ENCODE measurements at regions not wholly inside any gene's neighbourhood (a gene's known extent, or its start where the extent isn't known, plus 50 kb on each side); places are given as distances from the start of the nearest gene placed in this dataset.

GRCh38 chr16:85239871-85240270 is 127.6 kb upstream of the CIBAR2 start:
- Histone ChIP-seq H3K27ac (ENCODE audit: low read length) (no peak overlapping the region), H3K36me3 (ENCODE audit: insufficient read depth, low read length) (no peaks in the 10 kb centered on the region), H3K79me2 (ENCODE audit: insufficient read depth, low read length) (no peaks in the 10 kb centered on the region), H2AFZ (ENCODE audit: low read depth, low read length) (no peak overlapping the region), H3K9me3 (ENCODE audit: insufficient read depth, low read length, severe bottlenecking) (no peaks in the 10 kb centered on the region), H4K20me1 (ENCODE audit: insufficient read depth, low read length) (peaks cover 7% of the 10 kb centered on the region; the same call in 1 of the 2 replicates), H3K4me3 (ENCODE audit: low read depth in 1 of 2, low read length in 2 of 2) (no peak overlapping the region), H3K27me3 (ENCODE audit: insufficient read depth, low read length, poor library complexity) (peaks cover 18% of the 10 kb centered on the region), H3K9ac (ENCODE audit: low read depth, low read length) (no peak overlapping the region), H3K4me1 (ENCODE audit: insufficient read depth, low read length) (no peaks in the 10 kb centered on the region), H3K4me2 (ENCODE audit: insufficient read depth, low read length) (no peak overlapping the region)
- DNase-seq (no peak), ATAC-seq (ENCODE audit: insufficient read depth, low read depth) (no peak)
- no peak for TF ChIP-seq EZH2 (IDR thresholded peaks at IDR 0.05; ENCODE audit: borderline replicate concordance, low read depth, low read length, severe bottlenecking)
- TF ChIP-seq, protein P1, sequence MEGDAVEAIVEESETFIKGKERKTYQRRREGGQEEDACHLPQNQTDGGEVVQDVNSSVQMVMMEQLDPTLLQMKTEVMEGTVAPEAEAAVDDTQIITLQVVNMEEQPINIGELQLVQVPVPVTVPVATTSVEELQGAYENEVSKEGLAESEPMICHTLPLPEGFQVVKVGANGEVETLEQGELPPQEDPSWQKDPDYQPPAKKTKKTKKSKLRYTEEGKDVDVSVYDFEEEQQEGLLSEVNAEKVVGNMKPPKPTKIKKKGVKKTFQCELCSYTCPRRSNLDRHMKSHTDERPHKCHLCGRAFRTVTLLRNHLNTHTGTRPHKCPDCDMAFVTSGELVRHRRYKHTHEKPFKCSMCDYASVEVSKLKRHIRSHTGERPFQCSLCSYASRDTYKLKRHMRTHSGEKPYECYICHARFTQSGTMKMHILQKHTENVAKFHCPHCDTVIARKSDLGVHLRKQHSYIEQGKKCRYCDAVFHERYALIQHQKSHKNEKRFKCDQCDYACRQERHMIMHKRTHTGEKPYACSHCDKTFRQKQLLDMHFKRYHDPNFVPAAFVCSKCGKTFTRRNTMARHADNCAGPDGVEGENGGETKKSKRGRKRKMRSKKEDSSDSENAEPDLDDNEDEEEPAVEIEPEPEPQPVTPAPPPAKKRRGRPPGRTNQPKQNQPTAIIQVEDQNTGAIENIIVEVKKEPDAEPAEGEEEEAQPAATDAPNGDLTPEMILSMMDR (IDR thresholded peaks at IDR 0.05; ENCODE audit: borderline replicate concordance, extremely low read depth, low read length, poor library complexity, severe bottlenecking) = no peak

GRCh38 chr16:85240982-85241924 is 129.0 kb upstream of the CIBAR2 start:
- DNase-seq (peak; percentile 14), ATAC-seq (ENCODE audit: insufficient read depth, low read depth) (peak; percentile 61; the same call in 2 of the 3 replicates)
- H3K27me3 ChIP-seq (ENCODE audit: insufficient read depth, low read length, poor library complexity) = peaks cover 18% of the 10 kb centered on the region
- H3K9me3 ChIP-seq (ENCODE audit: insufficient read depth, low read length, severe bottlenecking) = no peaks in the 10 kb centered on the region
- H3K27ac ChIP-seq (ENCODE audit: low read length) = no peak overlapping the region
- TF ChIP-seq, protein P1 (IDR thresholded peaks at IDR 0.05; ENCODE audit: borderline replicate concordance, extremely low read depth, low read length, poor library complexity, severe bottlenecking) = no peak
- no peak for TF ChIP-seq EZH2 (IDR thresholded peaks at IDR 0.05; ENCODE audit: borderline replicate concordance, low read depth, low read length, severe bottlenecking)
- H3K9ac ChIP-seq (ENCODE audit: low read depth, low read length) = no peak overlapping the region
- H4K20me1 ChIP-seq (ENCODE audit: insufficient read depth, low read length) = peaks cover 11% of the 10 kb centered on the region; the same call in 1 of the 2 replicates
- no peak overlapping the region for H3K4me2 ChIP-seq (ENCODE audit: insufficient read depth, low read length)
- H3K4me3 ChIP-seq (ENCODE audit: low read depth in 1 of 2, low read length in 2 of 2) = no peak overlapping the region
- H2AFZ ChIP-seq (ENCODE audit: low read depth, low read length) = no peak overlapping the region
- no peaks in the 10 kb centered on the region for H3K79me2 ChIP-seq (ENCODE audit: insufficient read depth, low read length)
- H3K4me1 ChIP-seq (ENCODE audit: insufficient read depth, low read length) = no peaks in the 10 kb centered on the region
- H3K36me3 ChIP-seq (ENCODE audit: insufficient read depth, low read length) = no peaks in the 10 kb centered on the region

GRCh38 chr16:85242140-85242539 is 129.9 kb upstream of the CIBAR2 start:
- no peak for DNase-seq
- H4K20me1 ChIP-seq (ENCODE audit: insufficient read depth, low read length) = peaks cover 11% of the 10 kb centered on the region; the same call in 1 of the 2 replicates
- H3K79me2 ChIP-seq (ENCODE audit: insufficient read depth, low read length) = no peaks in the 10 kb centered on the region
- no peak for ATAC-seq (ENCODE audit: insufficient read depth, low read depth)
- H3K4me2 ChIP-seq (ENCODE audit: insufficient read depth, low read length) = no peak overlapping the region
- H3K27me3 ChIP-seq (ENCODE audit: insufficient read depth, low read length, poor library complexity) = peaks cover 18% of the 10 kb centered on the region
- H3K9ac ChIP-seq (ENCODE audit: low read depth, low read length) = no peak overlapping the region
- H3K36me3 ChIP-seq (ENCODE audit: insufficient read depth, low read length) = no peaks in the 10 kb centered on the region
- H3K27ac ChIP-seq (ENCODE audit: low read length) = no peak overlapping the region
- H3K4me1 ChIP-seq (ENCODE audit: insufficient read depth, low read length) = no peaks in the 10 kb centered on the region
- TF ChIP-seq, protein P1 (IDR thresholded peaks at IDR 0.05; ENCODE audit: borderline replicate concordance, extremely low read depth, low read length, poor library complexity, severe bottlenecking) = no peak
- TF ChIP-seq EZH2 (IDR thresholded peaks at IDR 0.05; ENCODE audit: borderline replicate concordance, low read depth, low read length, severe bottlenecking) = no peak
- H3K4me3 ChIP-seq (ENCODE audit: low read depth in 1 of 2, low read length in 2 of 2) = no peak overlapping the region
- H2AFZ ChIP-seq (ENCODE audit: low read depth, low read length) = no peak overlapping the region
- H3K9me3 ChIP-seq (ENCODE audit: insufficient read depth, low read length, severe bottlenecking) = no peaks in the 10 kb centered on the region
